VCaP (cell line): ENCODE measurements at regions not wholly inside any gene's neighbourhood (a gene's known extent, or its start where the extent isn't known, plus 50 kb on each side); places are given as distances from the start of the nearest gene placed in this dataset.

ENCODE experiments used
- H3K27ac ChIP-seq: fragments of 450-650 bp; 2 replicates; pipeline ENCODE4 v1.5.1; 2017
- TF ChIP-seq, protein P1 (sequence below): fragments of 450-650 bp; conservative IDR thresholded peaks from 2 replicates; pipeline ENCODE4 v1.5.1; 2017; ENCODE audit warnings: mild to moderate bottlenecking, moderate library complexity

DNA sequence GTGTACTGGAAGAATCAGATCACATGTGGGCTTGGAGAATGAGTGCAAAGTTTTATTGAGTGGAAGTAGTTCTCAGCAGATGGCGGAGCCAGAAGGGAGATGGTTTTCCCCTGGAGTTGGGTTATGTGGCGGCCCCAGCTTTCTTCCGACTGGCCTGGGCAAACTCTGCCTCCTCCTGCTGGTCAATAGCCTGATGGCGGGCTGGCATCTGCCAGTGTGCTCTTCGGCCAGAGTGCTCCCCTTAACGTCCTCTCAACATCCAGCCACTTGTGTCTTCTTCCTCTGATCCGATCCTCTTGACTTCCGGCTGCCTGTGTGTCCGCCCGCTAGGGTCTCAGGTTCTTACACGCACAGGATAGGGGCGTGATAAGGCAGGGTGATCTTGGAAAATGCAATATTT, 741.3 kb downstream of the RNF144A start:
- TF ChIP-seq, protein P1, sequence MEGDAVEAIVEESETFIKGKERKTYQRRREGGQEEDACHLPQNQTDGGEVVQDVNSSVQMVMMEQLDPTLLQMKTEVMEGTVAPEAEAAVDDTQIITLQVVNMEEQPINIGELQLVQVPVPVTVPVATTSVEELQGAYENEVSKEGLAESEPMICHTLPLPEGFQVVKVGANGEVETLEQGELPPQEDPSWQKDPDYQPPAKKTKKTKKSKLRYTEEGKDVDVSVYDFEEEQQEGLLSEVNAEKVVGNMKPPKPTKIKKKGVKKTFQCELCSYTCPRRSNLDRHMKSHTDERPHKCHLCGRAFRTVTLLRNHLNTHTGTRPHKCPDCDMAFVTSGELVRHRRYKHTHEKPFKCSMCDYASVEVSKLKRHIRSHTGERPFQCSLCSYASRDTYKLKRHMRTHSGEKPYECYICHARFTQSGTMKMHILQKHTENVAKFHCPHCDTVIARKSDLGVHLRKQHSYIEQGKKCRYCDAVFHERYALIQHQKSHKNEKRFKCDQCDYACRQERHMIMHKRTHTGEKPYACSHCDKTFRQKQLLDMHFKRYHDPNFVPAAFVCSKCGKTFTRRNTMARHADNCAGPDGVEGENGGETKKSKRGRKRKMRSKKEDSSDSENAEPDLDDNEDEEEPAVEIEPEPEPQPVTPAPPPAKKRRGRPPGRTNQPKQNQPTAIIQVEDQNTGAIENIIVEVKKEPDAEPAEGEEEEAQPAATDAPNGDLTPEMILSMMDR = no peak
- H3K27ac ChIP-seq = no peak overlapping the region

GRCh38 chr2:7660816-7661215, 743.6 kb downstream of the RNF144A start:
- TF ChIP-seq, protein P1 = no peak
- H3K27ac ChIP-seq = no peak overlapping the region

DNA sequence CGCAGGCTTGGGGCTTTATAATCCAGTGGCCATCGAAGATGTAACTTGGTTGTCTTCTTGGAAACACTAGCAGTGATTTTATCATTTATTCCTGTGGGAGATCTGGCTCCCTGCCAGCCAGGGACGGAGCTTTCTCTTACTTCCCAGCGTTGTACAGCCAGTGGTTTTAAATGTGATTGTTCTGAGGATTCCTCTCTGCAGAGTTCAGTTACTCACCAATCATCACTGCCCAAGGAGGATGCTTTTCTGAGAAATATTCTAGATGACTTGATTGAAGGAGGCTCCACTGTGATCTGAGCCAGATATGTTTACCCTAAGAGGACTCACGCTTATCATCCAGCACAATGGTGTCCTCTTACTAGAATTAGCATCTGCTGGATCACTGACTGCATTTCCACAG, 744.3 kb downstream of the RNF144A start:
- TF ChIP-seq, protein P1 = no peak

GRCh38 chr2:7665880-7666279, 748.7 kb downstream of the RNF144A start:
- H3K27ac ChIP-seq = no peak overlapping the region
- TF ChIP-seq, protein P1 = no peak

More for the DNA sequence above, 744.3 kb downstream of the RNF144A start:
- H3K27ac ChIP-seq = no peak overlapping the region

- no peak overlapping the region for H3K27ac ChIP-seq
- TF ChIP-seq, protein P1 = no peak
Observed at GRCh38 chr2:7666596-7667259, 749.5 kb downstream of the RNF144A start.

DNA sequence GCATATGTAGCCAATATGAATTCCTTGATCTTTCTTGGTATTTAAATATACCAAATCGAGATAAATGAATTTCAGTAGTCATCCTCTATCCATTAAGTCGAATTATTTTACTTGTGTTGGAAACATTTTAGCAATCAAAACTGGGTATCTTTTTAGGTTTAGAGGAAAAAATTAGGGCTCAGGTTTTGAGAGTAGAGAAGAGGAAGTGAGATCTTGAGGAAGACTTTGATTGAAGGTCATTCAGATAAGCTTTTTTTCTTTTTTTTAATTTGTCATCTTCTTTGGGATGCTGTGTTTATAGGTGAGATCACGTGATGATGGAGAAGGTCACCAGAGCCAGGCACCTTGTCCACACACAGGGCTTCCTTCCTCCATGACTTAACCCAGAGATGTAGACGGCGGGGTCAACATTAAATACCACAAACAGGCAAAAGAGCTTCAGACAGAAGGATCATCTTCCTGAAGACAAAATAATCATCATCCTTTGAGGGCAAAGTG, 750.1 kb downstream of the RNF144A start:
- no peak overlapping the region for H3K27ac ChIP-seq
- TF ChIP-seq, protein P1 = no peak

GRCh38 chr2:7670905-7671641, 753.9 kb downstream of the RNF144A start:
- H3K27ac ChIP-seq = no peak overlapping the region

More at GRCh38 chr2:7670905-7671641, 753.9 kb downstream of the RNF144A start:
- TF ChIP-seq, protein P1 = no peak
